ENCODE measurements at regions not wholly inside any gene's neighbourhood (a gene's known extent, or its start where the extent isn't known, plus 50 kb on each side); places are given as distances from the start of the nearest gene placed in this dataset.

DNA sequence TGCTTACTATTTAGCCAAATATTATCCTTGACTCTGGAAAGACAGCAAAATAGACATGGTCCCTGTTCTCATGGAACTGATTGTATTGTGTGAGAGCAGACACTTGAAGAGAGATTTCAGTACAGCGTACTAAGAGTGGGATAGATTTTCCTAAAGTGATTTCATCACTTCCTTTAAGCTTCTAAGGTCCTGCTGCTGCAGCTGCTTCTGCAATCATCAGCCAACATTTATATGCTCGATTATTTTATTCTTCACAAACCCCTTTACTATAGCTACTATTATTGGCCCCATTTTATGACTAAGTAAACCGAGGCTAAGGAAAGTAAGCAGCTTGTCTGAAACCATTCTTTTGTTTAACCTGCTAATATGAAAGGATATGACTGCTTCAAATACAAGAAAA is 137.7 kb downstream of the SPATA31D1 start:
- no peak for TF ChIP-seq CTCF (conservative IDR thresholded peaks at IDR 0.05; ENCODE audit: control insufficient read depth, insufficient read depth, low read depth, low read length)
- no peak overlapping the region for H3K4me3 ChIP-seq (ENCODE audit: control insufficient read depth, low read depth, low read length)
- no peak for DNase-seq (ENCODE audit: low read depth)

DNA sequence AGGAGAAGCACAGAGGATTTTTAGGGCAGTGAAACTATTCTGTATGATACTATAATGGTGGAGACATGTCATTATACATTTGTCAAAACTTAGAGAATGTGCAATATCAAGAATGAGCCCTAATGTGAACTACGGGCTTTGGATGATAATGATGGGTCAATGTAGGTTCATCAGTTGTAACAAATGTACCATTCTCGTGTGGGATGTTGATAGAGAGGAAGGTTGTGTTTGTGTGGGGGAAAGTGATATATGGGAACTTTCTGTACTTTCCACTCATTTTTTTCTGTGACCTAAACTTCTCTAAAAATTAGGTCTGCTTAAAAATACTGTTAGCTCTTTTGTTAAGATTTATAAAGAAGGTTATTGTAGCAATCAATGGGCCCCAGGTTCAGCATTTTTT is 138.9 kb downstream of the SPATA31D1 start:
- TF ChIP-seq CTCF (conservative IDR thresholded peaks at IDR 0.05; ENCODE audit: control insufficient read depth, insufficient read depth, low read depth, low read length), result no peak
- no peak overlapping the region for H3K4me3 ChIP-seq (ENCODE audit: control insufficient read depth, low read depth, low read length)
- no peak for DNase-seq (ENCODE audit: low read depth)

GRCh38 chr9:82128011-82128696 is 139.6 kb downstream of the SPATA31D1 start:
- DNase-seq (ENCODE audit: low read depth), result no peak
- H3K4me3 ChIP-seq (ENCODE audit: control insufficient read depth, low read depth, low read length), result no peak overlapping the region
- TF ChIP-seq CTCF (conservative IDR thresholded peaks at IDR 0.05; ENCODE audit: control insufficient read depth, insufficient read depth, low read depth, low read length), result no peak

- DNase-seq (ENCODE audit: low read depth), result no peak
These were observed 141.1 kb downstream of the SPATA31D1 start for GRCh38 chr9:82129708-82130107.

DNA sequence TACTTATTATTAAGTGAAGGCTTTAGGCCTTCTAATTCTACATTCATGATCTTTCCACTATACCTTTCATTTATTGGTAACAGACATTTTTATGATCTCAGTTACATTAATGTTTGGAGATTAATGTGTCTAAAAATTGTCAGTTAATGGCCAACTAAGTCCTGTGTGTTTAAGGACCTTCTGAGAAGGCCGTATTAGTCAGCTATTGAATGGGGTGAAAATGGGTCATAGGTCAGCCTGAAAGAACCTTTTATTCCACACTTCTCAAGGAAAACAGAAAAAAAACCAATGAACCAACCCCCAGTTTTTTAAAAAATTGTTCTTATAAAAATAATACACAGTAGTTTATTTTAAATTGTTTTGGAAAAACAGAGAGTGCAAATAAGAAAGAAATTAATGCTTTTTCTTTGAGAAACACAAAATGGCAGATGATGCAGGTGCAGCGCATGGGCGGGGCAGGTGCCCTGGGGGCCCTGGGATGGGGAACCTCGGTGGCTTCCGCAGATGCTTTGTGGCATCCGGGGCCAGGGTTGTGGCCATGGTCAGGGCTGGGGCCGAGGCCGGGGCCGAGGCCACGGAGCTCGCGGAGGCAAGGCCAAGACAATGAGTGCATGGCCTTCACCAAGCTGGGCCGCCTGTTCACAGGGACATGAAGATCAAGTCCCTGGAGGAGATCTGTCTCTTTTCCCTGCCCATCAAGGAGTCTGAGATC is 141.9 kb downstream of the SPATA31D1 start:
- H3K4me3 ChIP-seq (ENCODE audit: control insufficient read depth, low read depth, low read length), result no peak overlapping the region
- no peak for DNase-seq (ENCODE audit: low read depth)
- no peak for TF ChIP-seq CTCF (conservative IDR thresholded peaks at IDR 0.05; ENCODE audit: control insufficient read depth, insufficient read depth, low read depth, low read length)

More at GRCh38 chr9:82129708-82130107, 141.1 kb downstream of the SPATA31D1 start:
- H3K4me3 ChIP-seq (ENCODE audit: control insufficient read depth, low read depth, low read length), result no peak overlapping the region
- TF ChIP-seq CTCF (conservative IDR thresholded peaks at IDR 0.05; ENCODE audit: control insufficient read depth, insufficient read depth, low read depth, low read length), result no peak

DNA sequence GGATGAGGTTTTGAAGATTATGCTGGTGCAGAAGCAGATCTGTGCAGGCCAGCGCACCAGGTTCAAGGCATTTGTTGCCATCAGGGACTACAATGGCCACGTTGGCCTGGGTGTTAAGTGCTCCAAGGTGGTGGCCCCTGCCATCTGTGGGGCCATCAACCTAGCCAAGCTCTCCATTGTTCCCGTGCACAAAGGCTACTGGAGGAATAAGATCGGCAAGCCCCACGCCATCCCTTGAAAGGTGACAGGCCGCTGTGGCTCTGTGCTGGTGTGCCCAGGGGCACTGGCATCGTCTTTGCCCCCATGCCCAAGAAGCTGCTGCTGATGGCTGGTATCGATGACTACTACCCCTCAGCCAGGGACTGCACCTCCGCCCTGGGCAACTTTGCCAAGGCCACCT is 142.5 kb downstream of the SPATA31D1 start:
- DNase-seq (ENCODE audit: low read depth), result no peak
- no peak for TF ChIP-seq CTCF (conservative IDR thresholded peaks at IDR 0.05; ENCODE audit: control insufficient read depth, insufficient read depth, low read depth, low read length)
- no peak overlapping the region for H3K4me3 ChIP-seq (ENCODE audit: control insufficient read depth, low read depth, low read length)

All from fibroblast of mammary gland (primary cell).